ENCODE measurements at regions not wholly inside any gene's neighbourhood (a gene's known extent, or its start where the extent isn't known, plus 50 kb on each side); places are given as distances from the start of the nearest gene placed in this dataset.
A peak's percentile ranks its signal among the peaks of the same experiment; 100 is the strongest.

DNA sequence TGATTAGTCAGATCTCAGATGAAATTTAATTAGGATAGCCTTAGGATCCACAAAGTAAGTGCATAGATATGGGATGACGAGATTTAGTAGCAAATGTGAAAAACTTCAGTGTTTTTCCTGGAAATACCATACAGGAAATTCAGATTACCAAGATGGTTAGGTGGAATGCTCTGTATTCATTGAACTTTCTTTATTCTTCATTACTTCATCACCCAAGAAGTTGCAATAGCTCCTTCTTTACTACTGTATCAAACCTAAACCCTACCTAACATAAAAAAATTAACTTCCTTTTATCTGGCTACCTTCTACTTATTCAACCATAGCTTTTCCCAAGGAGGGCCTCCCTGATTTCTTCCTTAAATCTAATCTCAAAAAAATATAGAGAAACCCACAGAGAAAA is 100.4 kb downstream of the TTC6 start:
- Histone ChIP-seq H3K36me3 (ENCODE audit: control insufficient read depth, insufficient read depth, low read length) (no peaks in the 10 kb centered on the region), H3K27me3 (ENCODE audit: control insufficient read depth, insufficient read depth, low read length) (no peaks in the 10 kb centered on the region), H3K4me3 (ENCODE audit: low read depth, low read length) (no peak overlapping the region)
- TF ChIP-seq, protein P1, sequence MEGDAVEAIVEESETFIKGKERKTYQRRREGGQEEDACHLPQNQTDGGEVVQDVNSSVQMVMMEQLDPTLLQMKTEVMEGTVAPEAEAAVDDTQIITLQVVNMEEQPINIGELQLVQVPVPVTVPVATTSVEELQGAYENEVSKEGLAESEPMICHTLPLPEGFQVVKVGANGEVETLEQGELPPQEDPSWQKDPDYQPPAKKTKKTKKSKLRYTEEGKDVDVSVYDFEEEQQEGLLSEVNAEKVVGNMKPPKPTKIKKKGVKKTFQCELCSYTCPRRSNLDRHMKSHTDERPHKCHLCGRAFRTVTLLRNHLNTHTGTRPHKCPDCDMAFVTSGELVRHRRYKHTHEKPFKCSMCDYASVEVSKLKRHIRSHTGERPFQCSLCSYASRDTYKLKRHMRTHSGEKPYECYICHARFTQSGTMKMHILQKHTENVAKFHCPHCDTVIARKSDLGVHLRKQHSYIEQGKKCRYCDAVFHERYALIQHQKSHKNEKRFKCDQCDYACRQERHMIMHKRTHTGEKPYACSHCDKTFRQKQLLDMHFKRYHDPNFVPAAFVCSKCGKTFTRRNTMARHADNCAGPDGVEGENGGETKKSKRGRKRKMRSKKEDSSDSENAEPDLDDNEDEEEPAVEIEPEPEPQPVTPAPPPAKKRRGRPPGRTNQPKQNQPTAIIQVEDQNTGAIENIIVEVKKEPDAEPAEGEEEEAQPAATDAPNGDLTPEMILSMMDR (IDR thresholded peaks at IDR 0.05; ENCODE audit: insufficient read depth, low read length, poor library complexity, severe bottlenecking), result no peak
- no peak for DNase-seq (ENCODE audit: low read depth)

GRCh38 chr14:37697489-37698121 is 102.2 kb downstream of the TTC6 start:
- H3K36me3 ChIP-seq (ENCODE audit: control insufficient read depth, insufficient read depth, low read length), result no peaks in the 10 kb centered on the region
- peak; percentile 62 for DNase-seq (ENCODE audit: low read depth)
- TF ChIP-seq, protein P1 (IDR thresholded peaks at IDR 0.05; ENCODE audit: insufficient read depth, low read length, poor library complexity, severe bottlenecking), result no peak
- H3K27me3 ChIP-seq (ENCODE audit: control insufficient read depth, insufficient read depth, low read length), result no peaks in the 10 kb centered on the region
- H3K4me3 ChIP-seq (ENCODE audit: low read depth, low read length), result no peak overlapping the region

GRCh38 chr14:37698840-37699777 is 103.7 kb downstream of the TTC6 start:
- Histone ChIP-seq H3K4me3 (ENCODE audit: low read depth, low read length) (no peak overlapping the region), H3K36me3 (ENCODE audit: control insufficient read depth, insufficient read depth, low read length) (no peaks in the 10 kb centered on the region), H3K27me3 (ENCODE audit: control insufficient read depth, insufficient read depth, low read length) (no peaks in the 10 kb centered on the region)
- TF ChIP-seq, protein P1 (IDR thresholded peaks at IDR 0.05; ENCODE audit: insufficient read depth, low read length, poor library complexity, severe bottlenecking), result no peak
- no peak for DNase-seq (ENCODE audit: low read depth)

- H3K4me3 ChIP-seq (ENCODE audit: low read depth, low read length), result no peak overlapping the region
- H3K27me3 ChIP-seq (ENCODE audit: control insufficient read depth, insufficient read depth, low read length), result no peaks in the 10 kb centered on the region
- TF ChIP-seq, protein P1 (IDR thresholded peaks at IDR 0.05; ENCODE audit: insufficient read depth, low read length, poor library complexity, severe bottlenecking), result no peak
- H3K36me3 ChIP-seq (ENCODE audit: control insufficient read depth, insufficient read depth, low read length), result no peaks in the 10 kb centered on the region
- no peak for DNase-seq (ENCODE audit: low read depth)
These were observed 112.3 kb downstream of the TTC6 start for GRCh38 chr14:37707716-37708115.

DNA sequence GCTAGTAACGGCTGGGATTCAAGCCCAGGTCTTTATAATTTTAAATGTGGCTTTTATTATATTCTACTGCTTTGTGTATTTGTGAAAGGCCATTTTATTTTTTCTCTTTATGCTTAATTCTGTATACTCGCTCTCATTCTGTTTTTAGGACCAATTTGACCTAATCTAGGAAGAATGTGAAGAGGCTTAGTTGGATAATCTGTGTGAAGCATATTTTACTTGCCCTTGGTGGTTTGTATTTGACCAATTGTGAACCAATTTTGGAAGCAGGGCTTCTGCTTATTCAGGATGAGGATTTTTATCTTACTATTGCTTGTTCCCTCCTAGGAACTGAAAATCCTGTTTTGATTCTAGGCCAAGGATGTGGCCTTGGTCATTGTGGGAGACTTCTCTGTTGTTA is 113.1 kb downstream of the TTC6 start:
- TF ChIP-seq, protein P1 (IDR thresholded peaks at IDR 0.05; ENCODE audit: insufficient read depth, low read length, poor library complexity, severe bottlenecking), result no peak
- DNase-seq (ENCODE audit: low read depth), result no peak
- no peaks in the 10 kb centered on the region for H3K36me3 ChIP-seq (ENCODE audit: control insufficient read depth, insufficient read depth, low read length)

More for the DNA sequence above, 113.1 kb downstream of the TTC6 start:
- no peak overlapping the region for H3K4me3 ChIP-seq (ENCODE audit: low read depth, low read length)
- H3K27me3 ChIP-seq (ENCODE audit: control insufficient read depth, insufficient read depth, low read length), result no peaks in the 10 kb centered on the region

Data from kidney epithelial cell (primary cell).